Activated CD8-positive, alpha-beta memory T cell treated with anti-CD3 and anti-CD28 coated beads for 24 hours (primary cell): ENCODE measurements at regions not wholly inside any gene's neighbourhood (a gene's known extent, or its start where the extent isn't known, plus 50 kb on each side); places are given as distances from the start of the nearest gene placed in this dataset.

Source experiments
- DNase-seq: peaks from one replicate; pipeline ENCODE4 v3.0.0-alpha.2; 2020

GRCh38 chr22:22144858-22145257, 99.7 kb upstream of the VPREB1 start:
- DNase-seq = no peak

- no peak for DNase-seq
These were observed 101.1 kb upstream of the VPREB1 start for GRCh38 chr22:22143448-22143847.

- no peak for DNase-seq
These were observed 101.9 kb upstream of the VPREB1 start for GRCh38 chr22:22142661-22143060.

- no peak for DNase-seq
These were observed 102.6 kb upstream of the VPREB1 start for GRCh38 chr22:22141771-22142591.

- no peak for DNase-seq
These were observed 103.6 kb upstream of the VPREB1 start for GRCh38 chr22:22141031-22141430.

GRCh38 chr22:22139364-22139763, 105.2 kb upstream of the VPREB1 start:
- no peak for DNase-seq

GRCh38 chr22:22138915-22139314, 105.7 kb upstream of the VPREB1 start:
- DNase-seq = no peak

- DNase-seq = no peak
These were observed 106.7 kb upstream of the VPREB1 start for GRCh38 chr22:22137891-22138290.

GRCh38 chr22:22133910-22134309, 110.7 kb upstream of the VPREB1 start:
- DNase-seq = no peak

GRCh38 chr22:22130953-22131608, 113.5 kb upstream of the VPREB1 start:
- no peak for DNase-seq

GRCh38 chr22:22129387-22129786, 115.2 kb upstream of the VPREB1 start:
- no peak for DNase-seq

GRCh38 chr22:22128440-22128839, 116.1 kb upstream of the VPREB1 start:
- DNase-seq = no peak

- no peak for DNase-seq
These were observed 117.5 kb upstream of the VPREB1 start for GRCh38 chr22:22127100-22127499.

- DNase-seq = no peak
These were observed 118.8 kb upstream of the VPREB1 start for GRCh38 chr22:22125579-22126468.

- no peak for DNase-seq
These were observed 119.5 kb upstream of the VPREB1 start for GRCh38 chr22:22125028-22125578.

GRCh38 chr22:22124374-22124773, 120.2 kb upstream of the VPREB1 start:
- DNase-seq = no peak

- no peak for DNase-seq
These were observed 120.7 kb upstream of the VPREB1 start for GRCh38 chr22:22123960-22124278.

GRCh38 chr22:22123118-22123959, 121.2 kb upstream of the VPREB1 start:
- no peak for DNase-seq

GRCh38 chr22:22122348-22123117, 122.1 kb upstream of the VPREB1 start:
- no peak for DNase-seq

GRCh38 chr22:22121445-22121844, 123.1 kb upstream of the VPREB1 start:
- DNase-seq = no peak

- DNase-seq = no peak
These were observed 124.4 kb upstream of the VPREB1 start for GRCh38 chr22:22120160-22120559.

- DNase-seq = no peak
These were observed 125.6 kb upstream of the VPREB1 start for GRCh38 chr22:22118987-22119386.
